Psoas muscle (tissue), 7 donors: ENCODE measurements at regions not wholly inside any gene's neighbourhood (a gene's known extent, or its start where the extent isn't known, plus 50 kb on each side); places are given as distances from the start of the nearest gene placed in this dataset.

Experiments used
- ATAC-seq, 4 donors: fragments of 200-7000 bp; cut with Tn5 transposase; one replicate each; pipeline ENCODE4 v1.9.1; 2020; ENCODE audit warnings: moderate library complexity in 3 of 4, mild to moderate bottlenecking in 2 of 4
- DNase-seq, 2 donors: peaks; one replicate each; pipeline ENCODE4 v3.0.0-alpha.2; 2020
- H3K27ac ChIP-seq: fragments of 200-600 bp; one replicate; pipeline ENCODE4 v1.8.0; 2022
- H3K27me3 ChIP-seq, 3 donors: fragments of 200-600 bp in 1 of 3; one replicate each; pipeline versions ENCODE4 v1.6.1 to v1.8.0; 2013 to 2022; ENCODE audit warnings: low read length in 2 of 3, mild to moderate bottlenecking in 2 of 3, moderate library complexity in 1 of 3; ENCODE audit not compliant: insufficient read depth in 3 of 3
- H3K36me3 ChIP-seq, 2 donors: fragments of 200-600 bp in 1 of 2; one replicate each; pipeline versions ENCODE4 v1.6.1 to v1.8.0; 2013 to 2022; ENCODE audit warnings: low read depth in 1 of 2, mild to moderate bottlenecking in 1 of 2, moderate library complexity in 1 of 2; ENCODE audit not compliant: insufficient read depth in 1 of 2
- H3K4me1 ChIP-seq: fragments of 200-600 bp; one replicate; pipeline ENCODE4 v1.8.0; 2022
- H3K4me3 ChIP-seq: fragments of 200-600 bp; one replicate; pipeline ENCODE4 v1.8.0; 2022; ENCODE audit warnings: mild to moderate bottlenecking
- H3K9me3 ChIP-seq: fragments of 200-600 bp; one replicate; pipeline ENCODE4 v1.8.0; 2022
- WGBS, 3 donors: extraction: QIAGEN DNeasy Blood & Tissue Kit; methylation state at CpG; one replicate each; pipeline versions ENCODE4 v1.1.6 to v1.1.7; 2013; 5-methylcytosine and 5-hydroxymethylcytosine counted together
- intact Hi-C, 2 donors: fragments of 100-400 bp; cut with DNase I; formaldehyde crosslinking; loops; one replicate each; pipeline versions ENCODE4 v1.11.0 to v1.14.2; 2022
- TF ChIP-seq, protein P1 (sequence below): fragments of 200-600 bp; IDR thresholded peaks from one replicate; pipeline ENCODE4 v1.8.0; 2022; ENCODE audit warnings: antibody characterized with exemption
- donor health status: healthy with polysubstance abuse.
- donor health status: DM: no; HTN: no; CAD: no; lungs with moderate emphysema.
- donor health status: Bipolar disorder and iron deficiency.
- donor health status: healthy.
- donor health status: DM: yes; HTN: yes; CAD: no.
- donor health status: DM: no; HTN: no; CAD: no.
- donor health status: DM: yes; HTN: yes; CAD: no.

DNA sequence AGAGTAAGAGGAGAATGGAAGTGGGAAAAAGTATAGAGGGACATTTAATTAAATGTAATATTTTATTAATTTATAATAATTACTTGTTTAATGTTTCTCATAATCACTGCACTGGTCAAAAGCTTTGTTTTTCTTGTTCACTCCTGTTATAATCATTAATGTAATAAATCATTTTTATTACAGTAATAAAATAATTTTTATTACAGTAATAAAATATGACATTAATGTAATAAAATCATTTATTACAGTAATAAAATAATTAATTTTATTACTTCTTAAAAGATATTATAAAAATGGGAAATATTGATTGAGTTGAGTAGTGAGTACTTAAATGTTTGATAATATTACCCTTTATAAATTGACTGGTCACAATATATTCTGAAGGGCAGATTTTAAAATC, 181.1 kb upstream of the SOX2 start:
- no peaks in the 10 kb centered on the region for H3K27me3 ChIP-seq
- ATAC-seq (no peak), DNase-seq (no peak)
- TF ChIP-seq, protein P1, sequence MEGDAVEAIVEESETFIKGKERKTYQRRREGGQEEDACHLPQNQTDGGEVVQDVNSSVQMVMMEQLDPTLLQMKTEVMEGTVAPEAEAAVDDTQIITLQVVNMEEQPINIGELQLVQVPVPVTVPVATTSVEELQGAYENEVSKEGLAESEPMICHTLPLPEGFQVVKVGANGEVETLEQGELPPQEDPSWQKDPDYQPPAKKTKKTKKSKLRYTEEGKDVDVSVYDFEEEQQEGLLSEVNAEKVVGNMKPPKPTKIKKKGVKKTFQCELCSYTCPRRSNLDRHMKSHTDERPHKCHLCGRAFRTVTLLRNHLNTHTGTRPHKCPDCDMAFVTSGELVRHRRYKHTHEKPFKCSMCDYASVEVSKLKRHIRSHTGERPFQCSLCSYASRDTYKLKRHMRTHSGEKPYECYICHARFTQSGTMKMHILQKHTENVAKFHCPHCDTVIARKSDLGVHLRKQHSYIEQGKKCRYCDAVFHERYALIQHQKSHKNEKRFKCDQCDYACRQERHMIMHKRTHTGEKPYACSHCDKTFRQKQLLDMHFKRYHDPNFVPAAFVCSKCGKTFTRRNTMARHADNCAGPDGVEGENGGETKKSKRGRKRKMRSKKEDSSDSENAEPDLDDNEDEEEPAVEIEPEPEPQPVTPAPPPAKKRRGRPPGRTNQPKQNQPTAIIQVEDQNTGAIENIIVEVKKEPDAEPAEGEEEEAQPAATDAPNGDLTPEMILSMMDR: no peak
- H3K9me3 ChIP-seq: no peaks in the 10 kb centered on the region
- no peaks in the 10 kb centered on the region for H3K4me1 ChIP-seq
- no peaks in the 10 kb centered on the region for H3K36me3 ChIP-seq
- H3K4me3 ChIP-seq: no peak overlapping the region
- intact Hi-C loops: no loop called here
- no peak overlapping the region for H3K27ac ChIP-seq

DNA sequence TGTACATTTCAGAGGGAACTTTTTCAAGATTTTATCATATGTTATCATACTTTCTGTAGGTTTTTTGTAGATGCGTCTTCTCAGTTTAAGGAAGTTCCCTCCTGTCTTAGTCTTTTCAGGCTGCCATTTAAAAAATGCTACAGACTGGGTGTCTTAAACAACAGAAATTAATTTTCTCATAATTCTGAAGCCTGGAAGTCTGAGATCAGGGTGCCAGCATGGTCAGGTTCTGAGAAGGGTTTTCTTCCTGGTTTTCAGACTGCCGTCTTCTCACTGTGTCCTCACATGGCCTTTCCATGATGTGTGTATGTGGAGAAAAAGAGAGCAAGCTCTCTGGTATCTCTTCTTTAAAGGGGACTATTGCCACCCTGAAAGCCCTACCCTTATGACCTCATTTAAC, 189.9 kb upstream of the SOX2 start:
- H3K9me3 ChIP-seq: peaks cover 11% of the 10 kb centered on the region
- no peak for DNase-seq
- ATAC-seq: no peak
- no peaks in the 10 kb centered on the region for H3K27me3 ChIP-seq
- 81 to 97% (median 91%) methylated on average over 2 of the region's 2 CpGs for WGBS, 3 donors
- intact Hi-C loops: no loop called here
- H3K36me3 ChIP-seq: no peaks in the 10 kb centered on the region
- H3K4me1 ChIP-seq: no peaks in the 10 kb centered on the region
- H3K4me3 ChIP-seq: no peak overlapping the region
- TF ChIP-seq, protein P1: no peak
- no peak overlapping the region for H3K27ac ChIP-seq

DNA sequence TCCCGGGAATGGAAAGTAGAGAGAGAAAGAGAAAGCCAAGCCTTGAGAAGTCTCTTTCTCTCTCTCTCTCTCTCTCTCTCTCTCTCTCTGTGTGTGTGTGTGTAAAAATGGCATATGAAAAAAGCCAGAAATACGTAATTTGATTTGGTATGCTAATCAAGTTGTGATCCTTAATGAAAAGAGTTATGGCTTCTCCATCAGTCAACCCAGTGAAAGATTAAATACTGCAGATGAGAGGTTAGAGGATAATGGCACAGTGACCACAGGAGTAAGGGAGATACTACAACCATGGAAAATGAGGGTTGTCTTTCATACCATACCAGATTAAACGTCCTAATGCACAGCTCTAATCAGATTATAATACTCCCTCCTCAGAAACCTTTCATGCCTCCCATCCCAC, 193.5 kb upstream of the SOX2 start:
- Histone ChIP-seq H3K4me1 (no peaks in the 10 kb centered on the region), H3K36me3 (no peaks in the 10 kb centered on the region), H3K4me3 (no peak overlapping the region), H3K27me3 (no peaks in the 10 kb centered on the region), H3K27ac (no peak overlapping the region), H3K9me3 (no peaks in the 10 kb centered on the region)
- 57 to 61% (median 59%) methylated on average over 3 of the region's 3 CpGs for WGBS, 3 donors
- TF ChIP-seq, protein P1: no peak
- intact Hi-C loops: no loop called here
- ATAC-seq (no peak), DNase-seq (no peak)

DNA sequence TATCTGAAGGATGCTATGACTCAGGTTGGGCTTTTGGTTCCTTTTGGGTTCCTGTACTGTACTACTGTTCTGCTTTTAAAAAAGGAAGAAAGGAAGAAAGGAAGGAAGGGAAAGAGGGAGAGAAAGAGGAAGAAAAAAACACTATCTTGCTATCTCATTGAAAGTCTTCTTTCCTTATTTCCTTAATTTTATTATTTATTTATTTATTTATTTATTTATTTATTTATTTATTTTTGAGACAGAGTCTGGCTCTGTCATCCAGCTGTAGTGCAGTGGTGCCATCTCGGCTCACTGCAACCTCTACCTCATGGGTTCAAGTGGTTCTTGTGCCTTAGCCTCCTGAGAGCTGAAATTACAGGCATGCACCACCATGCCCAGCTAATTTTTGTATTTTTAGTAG, 198.9 kb upstream of the SOX2 start:
- no peaks in the 10 kb centered on the region for H3K27me3 ChIP-seq
- 87 to 94% (median 88%) methylated on average over 1 of the region's 1 CpG for WGBS, 3 donors
- H3K4me3 ChIP-seq: no peak overlapping the region
- no peak for ATAC-seq
- TF ChIP-seq, protein P1: no peak
- H3K9me3 ChIP-seq: peaks cover 5% of the 10 kb centered on the region
- no peak for DNase-seq
- no peaks in the 10 kb centered on the region for H3K36me3 ChIP-seq
- H3K4me1 ChIP-seq: no peaks in the 10 kb centered on the region
- intact Hi-C loops: no loop called here
- H3K27ac ChIP-seq: no peak overlapping the region

DNA sequence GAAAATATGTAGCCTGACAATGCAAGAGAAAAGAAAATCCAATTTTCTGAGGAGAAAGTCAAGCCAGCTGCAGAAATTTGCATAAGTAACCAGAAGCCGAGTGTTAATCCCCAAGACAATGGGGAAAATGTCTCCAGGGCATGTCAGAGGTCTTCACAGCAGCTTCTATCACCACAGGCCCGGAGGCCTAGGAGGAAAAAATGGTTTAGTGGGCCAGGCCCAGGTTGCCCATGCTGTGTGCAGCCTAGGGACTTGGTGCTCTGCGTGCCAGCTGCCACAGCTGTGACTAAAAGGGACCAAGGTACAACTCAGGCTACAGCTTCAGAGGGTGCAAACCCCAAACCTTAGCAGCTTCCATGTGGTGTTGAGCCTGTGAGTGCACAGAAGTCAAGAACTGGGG, 201.2 kb upstream of the SOX2 start:
- Histone ChIP-seq H3K9me3 (peaks cover 5% of the 10 kb centered on the region), H3K27ac (no peak overlapping the region), H3K36me3 (no peaks in the 10 kb centered on the region), H3K4me1 (no peaks in the 10 kb centered on the region), H3K27me3 (no peaks in the 10 kb centered on the region), H3K4me3 (no peak overlapping the region)
- TF ChIP-seq, protein P1: no peak
- ATAC-seq: no peak
- intact Hi-C loops: no loop called here
- 65 to 69% (median 66%) methylated on average over 3 of the region's 3 CpGs for WGBS, 3 donors
- DNase-seq: no peak
